Liver (tissue), 8 donors: ENCODE measurements at regions not wholly inside any gene's neighbourhood (a gene's known extent, or its start where the extent isn't known, plus 50 kb on each side); places are given as distances from the start of the nearest gene placed in this dataset.

Source experiments
- DNase-seq: peaks from one replicate; pipeline ENCODE4 v3.0.0-alpha.2; 2017; ENCODE audit warnings: low spot score
- H3K27ac ChIP-seq, 2 donors: one replicate each; pipeline ENCODE4 v1.7.0; 2013; ENCODE audit warnings: inconsistent platforms in 2 of 2, low read length in 2 of 2, control low read depth in 1 of 2, low read depth in 1 of 2, mild to moderate bottlenecking in 1 of 2
- H3K27me3 ChIP-seq, 4 donors: one replicate each; pipeline versions ENCODE4 v1.6.1 to v1.7.0; 2013; ENCODE audit warnings: low read length in 3 of 4, inconsistent platforms in 1 of 4, mild to moderate bottlenecking in 1 of 4, moderate library complexity in 1 of 4; ENCODE audit not compliant: control insufficient read depth in 4 of 4, insufficient read depth in 4 of 4
- H3K36me3 ChIP-seq, 4 donors: one replicate each; pipeline versions ENCODE4 v1.6.1 to v1.7.0; 2013; ENCODE audit warnings: low read length in 3 of 4, mild to moderate bottlenecking in 3 of 4, low read depth in 1 of 4, moderate library complexity in 1 of 4; ENCODE audit not compliant: control insufficient read depth in 4 of 4, insufficient read depth in 3 of 4
- H3K4me1 ChIP-seq, 4 donors: one replicate each; pipeline versions ENCODE4 v1.6.1 to v1.7.0; 2013; ENCODE audit warnings: low read length in 3 of 4, mild to moderate bottlenecking in 3 of 4, moderate library complexity in 1 of 4; ENCODE audit not compliant: control insufficient read depth in 4 of 4, insufficient read depth in 4 of 4
- H3K4me3 ChIP-seq, 3 donors: one replicate each; pipeline versions ENCODE4 v1.6.1 to v1.7.0; 2013; ENCODE audit warnings: low read length in 3 of 3, control low read depth in 1 of 3, low read depth in 1 of 3, mild to moderate bottlenecking in 1 of 3
- H3K9ac ChIP-seq, 2 donors: one replicate each; pipeline ENCODE4 v1.7.0; 2013; ENCODE audit warnings: low read length in 2 of 2, mild to moderate bottlenecking in 2 of 2, moderate library complexity in 2 of 2, control low read depth in 1 of 2, low read depth in 1 of 2
- H3K9me3 ChIP-seq, 4 donors: one replicate each; pipeline versions ENCODE4 v1.6.1 to v1.7.0; 2013; ENCODE audit warnings: low read length in 3 of 4; ENCODE audit not compliant: control insufficient read depth in 4 of 4
- ATF3 ChIP-seq: IDR thresholded peaks from 2 replicates; pipeline ENCODE4 v1.6.1; 2016; ENCODE audit warnings: antibody characterized with exemption
- CTCF ChIP-seq: fragments of 150-350 bp; IDR thresholded peaks from 2 replicates; pipeline ENCODE4 v1.5.1; 2017; ENCODE audit warnings: improper control_type of control experiment, low read depth, low read length; ENCODE audit not compliant: missing input control
- EGR1 ChIP-seq, 2 donors: IDR thresholded peaks; 2 replicates each; pipeline ENCODE4 v1.6.1; 2016 to 2018; ENCODE audit warnings: antibody characterized with exemption in 2 of 2, low read depth in 2 of 2
- FOXA2 ChIP-seq: IDR thresholded peaks from 2 replicates; pipeline ENCODE4 v1.6.1; 2016; ENCODE audit warnings: antibody characterized with exemption
- GABPA ChIP-seq, 2 donors: IDR thresholded peaks in 1 of 2; conservative IDR thresholded peaks in 1 of 2; 2 replicates each; pipeline ENCODE4 v1.6.1; 2016; ENCODE audit warnings: antibody characterized with exemption in 2 of 2, mild to moderate bottlenecking in 1 of 2, moderate library complexity in 1 of 2
- HNF4A ChIP-seq, 2 donors: conservative IDR thresholded peaks; 2 replicates each; pipeline ENCODE4 v1.6.1; 2016; ENCODE audit warnings: antibody characterized with exemption in 2 of 2, mild to moderate bottlenecking in 2 of 2
- HNF4G ChIP-seq: IDR thresholded peaks from 2 replicates; pipeline ENCODE4 v1.6.1; 2016; ENCODE audit warnings: antibody characterized with exemption
- JUND ChIP-seq, 2 donors: IDR thresholded peaks; 2 replicates each; pipeline ENCODE4 v1.6.1; 2016; ENCODE audit warnings: antibody characterized with exemption in 2 of 2
- MAX ChIP-seq: IDR thresholded peaks from 2 replicates; pipeline ENCODE4 v1.6.1; 2016; ENCODE audit warnings: antibody characterized with exemption
- NR2F2 ChIP-seq: IDR thresholded peaks from 2 replicates; pipeline ENCODE4 v1.6.1; 2016; ENCODE audit warnings: antibody characterized with exemption
- RAD21 ChIP-seq, 2 donors: IDR thresholded peaks; 2 replicates each; pipeline ENCODE4 v1.6.1; 2016; ENCODE audit warnings: antibody characterized with exemption in 2 of 2, mild to moderate bottlenecking in 2 of 2
- SP1 ChIP-seq: IDR thresholded peaks from 2 replicates; pipeline ENCODE4 v1.6.1; 2018; ENCODE audit warnings: antibody characterized with exemption, mild to moderate bottlenecking
- TAF1 ChIP-seq: conservative IDR thresholded peaks from 2 replicates; pipeline ENCODE4 v1.6.1; 2016; ENCODE audit warnings: antibody characterized with exemption, mild to moderate bottlenecking
- WGBS: extraction: QIAGEN DNeasy Blood & Tissue Kit; methylation state at CpG from one replicate; pipeline ENCODE4 v1.1.7; 2013; 5-methylcytosine and 5-hydroxymethylcytosine counted together
- donor health status: healthy.
- donor health status: healthy.
- donor health status: healthy.
- donor health status: healthy.
- donor health status: healthy.

- no peak overlapping the region for H3K9ac ChIP-seq
- 86% methylated on average over 5 of the region's 5 CpGs for WGBS
- no peak for DNase-seq
- H3K4me3 ChIP-seq: no peak overlapping the region
- H3K36me3 ChIP-seq: no peaks in the 10 kb centered on the region
- H3K4me1 ChIP-seq: peaks cover 0 to 15% (median 8%) of the 10 kb centered on the region in 4 donors
- H3K9me3 ChIP-seq: no peaks in the 10 kb centered on the region
- TF ChIP-seq ATF3 (no peak), CTCF (no peak), NR2F2 (no peak), HNF4G (no peak), HNF4A (conservative IDR thresholded peaks at IDR 0.05) (no peak), FOXA2 (no peak), TAF1 (no peak), EGR1 (IDR thresholded peaks at IDR 0.05; ENCODE audit: low read depth in 2 of 2) (no peak), JUND (IDR thresholded peaks at IDR 0.05) (no peak), MAX (no peak), RAD21 (IDR thresholded peaks at IDR 0.05) (no peak), GABPA (IDR thresholded peaks at IDR 0.05 in 1 of 2, conservative IDR thresholded peaks at IDR 0.05 in 1 of 2) (no peak)
- H3K27ac ChIP-seq: no peak overlapping the region
- no peaks in the 10 kb centered on the region for H3K27me3 ChIP-seq
These were observed 123.7 kb upstream of the MCHR2 start for GRCh38 chr6:100117680-100118079.

GRCh38 chr6:100116411-100117194 is 122.6 kb upstream of the MCHR2 start:
- DNase-seq: no peak
- Histone ChIP-seq H3K9me3 (no peaks in the 10 kb centered on the region), H3K27me3 (no peaks in the 10 kb centered on the region), H3K4me3 (no peak overlapping the region), H3K4me1 (peaks cover 0 to 6% (median under 1%) of the 10 kb centered on the region in 4 donors), H3K36me3 (no peaks in the 10 kb centered on the region), H3K9ac (no peak overlapping the region), H3K27ac (no peak overlapping the region)
- TF ChIP-seq RAD21 (IDR thresholded peaks at IDR 0.05) (peak; percentile 86), CTCF (peak; percentile 60), JUND (IDR thresholded peaks at IDR 0.05) (no peak), SP1 (no peak)
- 17% methylated on average over 4 of the region's 4 CpGs for WGBS
